ENCODE measurements at regions not wholly inside any gene's neighbourhood (a gene's known extent, or its start where the extent isn't known, plus 50 kb on each side); places are given as distances from the start of the nearest gene placed in this dataset.

DNA sequence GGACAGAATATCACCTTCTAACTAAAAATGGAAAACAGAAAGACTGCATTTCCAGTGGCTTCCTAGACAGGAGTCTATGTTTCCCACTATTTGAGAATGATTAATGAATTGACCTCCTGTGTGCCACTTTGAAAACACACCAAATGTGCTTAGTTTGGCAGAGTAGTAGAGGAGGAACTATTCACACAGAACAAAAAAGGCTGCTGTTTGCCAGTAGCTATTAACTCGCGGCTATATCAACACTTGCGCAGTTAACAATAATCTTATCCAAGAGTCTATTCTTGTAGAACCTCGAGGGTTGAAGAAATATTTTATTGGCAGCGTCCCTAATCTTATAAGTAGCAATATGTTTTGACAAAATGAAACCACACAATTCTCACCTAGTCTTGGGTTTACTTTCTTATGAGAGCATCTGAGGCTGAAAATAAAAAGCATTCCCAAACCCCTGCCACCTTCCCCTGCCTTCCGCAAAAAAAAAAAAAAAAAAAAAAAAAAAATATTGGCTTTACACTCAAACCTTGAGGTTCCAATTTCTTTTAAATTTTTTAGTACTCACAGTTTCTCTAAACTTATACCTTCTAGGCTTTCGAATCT, 127.3 kb upstream of the FLRT2 start (continued):
- TF ChIP-seq, protein P1, sequence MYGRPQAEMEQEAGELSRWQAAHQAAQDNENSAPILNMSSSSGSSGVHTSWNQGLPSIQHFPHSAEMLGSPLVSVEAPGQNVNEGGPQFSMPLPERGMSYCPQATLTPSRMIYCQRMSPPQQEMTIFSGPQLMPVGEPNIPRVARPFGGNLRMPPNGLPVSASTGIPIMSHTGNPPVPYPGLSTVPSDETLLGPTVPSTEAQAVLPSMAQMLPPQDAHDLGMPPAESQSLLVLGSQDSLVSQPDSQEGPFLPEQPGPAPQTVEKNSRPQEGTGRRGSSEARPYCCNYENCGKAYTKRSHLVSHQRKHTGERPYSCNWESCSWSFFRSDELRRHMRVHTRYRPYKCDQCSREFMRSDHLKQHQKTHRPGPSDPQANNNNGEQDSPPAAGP (tag by site-specific recombination; IDR thresholded peaks at IDR 0.05) = no peak

DNA sequence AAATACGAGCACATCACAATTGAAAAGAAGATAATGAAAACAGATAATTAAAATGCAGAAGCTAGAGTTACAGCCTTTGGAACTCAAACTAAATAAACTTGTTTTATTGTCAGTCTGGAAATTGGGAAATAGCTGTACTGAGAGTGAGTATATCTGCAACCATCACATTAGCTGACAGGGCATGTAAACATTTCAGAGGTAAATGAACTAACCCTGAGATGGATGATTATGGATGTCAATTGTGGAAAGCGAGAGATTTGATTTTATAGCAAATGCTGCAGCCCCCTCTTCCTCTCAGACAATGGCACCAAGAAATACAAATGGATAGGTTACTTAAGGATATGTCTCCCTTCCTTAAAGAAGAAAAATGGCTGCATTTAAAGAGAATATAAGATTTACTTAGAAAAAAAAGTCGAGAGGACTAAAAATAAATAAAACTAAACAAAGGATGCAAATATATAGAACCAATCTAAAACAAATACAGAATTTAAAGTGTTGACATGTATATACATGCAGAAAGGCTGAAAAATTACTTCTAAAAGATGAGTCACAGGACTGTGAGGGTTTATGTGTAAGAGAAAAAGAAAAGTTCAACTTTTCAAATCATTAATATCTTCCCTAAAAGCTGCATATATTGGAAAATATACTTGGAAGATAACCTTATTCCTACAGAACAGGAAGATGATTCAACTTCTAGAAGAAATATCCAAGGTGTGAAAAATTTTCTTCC, 120.3 kb upstream of the FLRT2 start:
- POLR2A ChIA-PET = no interaction called here
- no peaks in the 10 kb centered on the region for H3K9me3 ChIP-seq (ENCODE audit: control insufficient read depth, insufficient read depth, low read depth, low read length)
- no peaks in the 10 kb centered on the region for H3K36me3 ChIP-seq (ENCODE audit: control insufficient read depth in 2 of 2, insufficient read depth in 1 of 2, low read length in 2 of 2)
- no peak overlapping the region for H3K27ac ChIP-seq (ENCODE audit: extremely low read depth, low read depth, low read length)
- H3K4me1 ChIP-seq (ENCODE audit: control insufficient read depth, insufficient read depth, low read length) = peaks cover 7% of the 10 kb centered on the region; the same call in 1 of the 2 replicates
- CTCF ChIA-PET = interaction anchor here (1.4 kb wide), 1 partner anchor 16 kb away, joined by 3 read pairs; no protein-coding TSS in a partner anchor
- H3K4me3 ChIP-seq (ENCODE audit: low read depth, low read length) = no peak overlapping the region
- TF ChIP-seq ZNF530 (tag by site-specific recombination; IDR thresholded peaks at IDR 0.05; ENCODE audit: low read depth) (no peak), MYNN (tag by site-specific recombination; IDR thresholded peaks at IDR 0.05; ENCODE audit: borderline replicate concordance) (no peak), OVOL3 (tag by site-specific recombination; IDR thresholded peaks at IDR 0.05) (no peak), ZNF600 (tag by site-specific recombination; IDR thresholded peaks at IDR 0.05) (no peak), ZNF146 (tag by site-specific recombination; IDR thresholded peaks at IDR 0.05) (no peak), ZFP37 (tag by site-specific recombination; IDR thresholded peaks at IDR 0.05) (no peak), ZNF624 (tag by site-specific recombination; IDR thresholded peaks at IDR 0.05) (no peak), ZNF629 (tag by site-specific recombination; IDR thresholded peaks at IDR 0.05) (no peak), YY2 (tag by site-specific recombination; IDR thresholded peaks at IDR 0.05) (no peak), BCL11B (tag by site-specific recombination; IDR thresholded peaks at IDR 0.05; ENCODE audit: low read depth) (no peak), HOXA7 (CRISPR knock-in tag; IDR thresholded peaks at IDR 0.05; ENCODE audit: borderline replicate concordance) (no peak), ZNF792 (tag by site-specific recombination; IDR thresholded peaks at IDR 0.05) (no peak), ZNF404 (tag by site-specific recombination; IDR thresholded peaks at IDR 0.05) (no peak), ZNF112 (tag by site-specific recombination; IDR thresholded peaks at IDR 0.05) (no peak), SP3 (tag by site-specific recombination; IDR thresholded peaks at IDR 0.05) (no peak), ZNF433 (tag by site-specific recombination; IDR thresholded peaks at IDR 0.05; ENCODE audit: low read depth) (no peak), SETDB1 (IDR thresholded peaks at IDR 0.05; ENCODE audit: insufficient read length, low read length) (no peak)
- TF ChIP-seq, protein P2, sequence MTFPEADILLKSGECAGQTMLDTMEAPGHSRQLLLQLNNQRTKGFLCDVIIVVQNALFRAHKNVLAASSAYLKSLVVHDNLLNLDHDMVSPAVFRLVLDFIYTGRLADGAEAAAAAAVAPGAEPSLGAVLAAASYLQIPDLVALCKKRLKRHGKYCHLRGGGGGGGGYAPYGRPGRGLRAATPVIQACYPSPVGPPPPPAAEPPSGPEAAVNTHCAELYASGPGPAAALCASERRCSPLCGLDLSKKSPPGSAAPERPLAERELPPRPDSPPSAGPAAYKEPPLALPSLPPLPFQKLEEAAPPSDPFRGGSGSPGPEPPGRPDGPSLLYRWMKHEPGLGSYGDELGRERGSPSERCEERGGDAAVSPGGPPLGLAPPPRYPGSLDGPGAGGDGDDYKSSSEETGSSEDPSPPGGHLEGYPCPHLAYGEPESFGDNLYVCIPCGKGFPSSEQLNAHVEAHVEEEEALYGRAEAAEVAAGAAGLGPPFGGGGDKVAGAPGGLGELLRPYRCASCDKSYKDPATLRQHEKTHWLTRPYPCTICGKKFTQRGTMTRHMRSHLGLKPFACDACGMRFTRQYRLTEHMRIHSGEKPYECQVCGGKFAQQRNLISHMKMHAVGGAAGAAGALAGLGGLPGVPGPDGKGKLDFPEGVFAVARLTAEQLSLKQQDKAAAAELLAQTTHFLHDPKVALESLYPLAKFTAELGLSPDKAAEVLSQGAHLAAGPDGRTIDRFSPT (tag by site-specific recombination; IDR thresholded peaks at IDR 0.05) = no peak
- TF ChIP-seq, protein P3, sequence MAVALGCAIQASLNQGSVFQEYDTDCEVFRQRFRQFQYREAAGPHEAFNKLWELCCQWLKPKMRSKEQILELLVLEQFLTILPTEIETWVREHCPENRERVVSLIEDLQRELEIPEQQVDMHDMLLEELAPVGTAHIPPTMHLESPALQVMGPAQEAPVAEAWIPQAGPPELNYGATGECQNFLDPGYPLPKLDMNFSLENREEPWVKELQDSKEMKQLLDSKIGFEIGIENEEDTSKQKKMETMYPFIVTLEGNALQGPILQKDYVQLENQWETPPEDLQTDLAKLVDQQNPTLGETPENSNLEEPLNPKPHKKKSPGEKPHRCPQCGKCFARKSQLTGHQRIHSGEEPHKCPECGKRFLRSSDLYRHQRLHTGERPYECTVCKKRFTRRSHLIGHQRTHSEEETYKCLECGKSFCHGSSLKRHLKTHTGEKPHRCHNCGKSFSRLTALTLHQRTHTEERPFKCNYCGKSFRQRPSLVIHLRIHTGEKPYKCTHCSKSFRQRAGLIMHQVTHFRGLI (tag by site-specific recombination; IDR thresholded peaks at IDR 0.05) = no peak
- TF ChIP-seq, protein P4, sequence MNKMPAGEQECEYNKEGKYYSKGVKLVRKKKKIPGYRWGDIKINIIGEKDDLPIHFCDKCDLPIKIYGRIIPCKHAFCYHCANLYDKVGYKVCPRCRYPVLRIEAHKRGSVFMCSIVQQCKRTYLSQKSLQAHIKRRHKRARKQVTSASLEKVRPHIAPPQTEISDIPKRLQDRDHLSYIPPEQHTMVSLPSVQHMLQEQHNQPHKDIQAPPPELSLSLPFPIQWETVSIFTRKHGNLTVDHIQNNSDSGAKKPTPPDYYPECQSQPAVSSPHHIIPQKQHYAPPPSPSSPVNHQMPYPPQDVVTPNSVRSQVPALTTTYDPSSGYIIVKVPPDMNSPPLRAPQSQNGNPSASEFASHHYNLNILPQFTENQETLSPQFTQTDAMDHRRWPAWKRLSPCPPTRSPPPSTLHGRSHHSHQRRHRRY (tag by site-specific recombination; IDR thresholded peaks at IDR 0.05) = no peak
